Loucy (cell line): ENCODE measurements at regions not wholly inside any gene's neighbourhood (a gene's known extent, or its start where the extent isn't known, plus 50 kb on each side); places are given as distances from the start of the nearest gene placed in this dataset.

Experiments
- H2AFZ ChIP-seq: fragments of 200-600 bp; sonication (generic); 2 replicates; pipeline ENCODE4 v1.6.0; 2016; ENCODE audit warnings: antibody characterized with exemption, mild to moderate bottlenecking, low read length, moderate library complexity
- H3F3A ChIP-seq: fragments of 200-600 bp; 2 replicates; pipeline ENCODE4 v1.6.0; 2016; ENCODE audit warnings: antibody characterized with exemption, low read depth, mild to moderate bottlenecking
- H3K27me3 ChIP-seq: fragments of 200-600 bp; sonication (generic); 2 replicates; pipeline ENCODE4 v1.6.1; 2014; ENCODE audit warnings: low read length, mild to moderate bottlenecking; ENCODE audit not compliant: insufficient read depth, poor library complexity, severe bottlenecking
- H3K36me3 ChIP-seq: fragments of 200-600 bp; sonication (generic); 2 replicates; pipeline ENCODE4 v1.6.1; 2016; ENCODE audit warnings: low read length; ENCODE audit not compliant: insufficient read depth
- H3K4me1 ChIP-seq: fragments of 200-600 bp; sonication (generic); 2 replicates; pipeline ENCODE4 v1.5.1; 2014; ENCODE audit warnings: low read length, mild to moderate bottlenecking; ENCODE audit not compliant: insufficient read depth, poor library complexity, severe bottlenecking
- H3K4me2 ChIP-seq: fragments of 200-600 bp; sonication (generic); 2 replicates; pipeline ENCODE4 v1.6.0; 2014; ENCODE audit warnings: antibody characterized with exemption, low read length, low read depth, mild to moderate bottlenecking; ENCODE audit not compliant: poor library complexity, severe bottlenecking
- H3K4me3 ChIP-seq: fragments of 200-600 bp; sonication (generic); 2 replicates; pipeline ENCODE4 v1.5.1; 2014; ENCODE audit warnings: low read length, mild to moderate bottlenecking, mixed read lengths; ENCODE audit not compliant: poor library complexity, severe bottlenecking
- H3K79me2 ChIP-seq: fragments of 200-600 bp; sonication (generic); 2 replicates; pipeline ENCODE4 v1.6.1; 2014; ENCODE audit warnings: low read length; ENCODE audit not compliant: insufficient read depth
- H3K9ac ChIP-seq: fragments of 200-600 bp; sonication (generic); 2 replicates; pipeline ENCODE4 v1.6.0; 2014; ENCODE audit warnings: mild to moderate bottlenecking, low read depth, low read length, moderate library complexity; ENCODE audit not compliant: poor library complexity, severe bottlenecking
- H3K9me2 ChIP-seq: fragments of 200-600 bp; sonication (generic); replicated peaks from 2 replicates; pipeline ENCODE4 v1.6.1; 2016; ENCODE audit warnings: low read depth, low read length, mixed read lengths
- H3K9me3 ChIP-seq: fragments of 200-600 bp; sonication (generic); 2 replicates; pipeline ENCODE4 v1.6.1; 2014; ENCODE audit warnings: mild to moderate bottlenecking, antibody characterized with exemption, low read length, low read depth; ENCODE audit not compliant: insufficient read depth
- H4K20me1 ChIP-seq: fragments of 200-600 bp; sonication (generic); 2 replicates; pipeline ENCODE4 v1.6.0; 2014; ENCODE audit warnings: antibody characterized with exemption, low read length, mild to moderate bottlenecking; ENCODE audit not compliant: insufficient read depth, poor library complexity, severe bottlenecking
- EZH2phosphoT487 ChIP-seq: fragments of 200-600 bp; IDR thresholded peaks from 2 replicates; pipeline ENCODE4 v1.6.1; 2018; ENCODE audit warnings: antibody characterized with exemption, mild to moderate bottlenecking, moderate library complexity, borderline replicate concordance
- TF ChIP-seq, protein P1 (sequence below): fragments of 200-600 bp; sonication (generic); conservative IDR thresholded peaks from 2 replicates; pipeline ENCODE4 v1.5.1; 2014; ENCODE audit warnings: mild to moderate bottlenecking, antibody characterized with exemption, low read length

DNA sequence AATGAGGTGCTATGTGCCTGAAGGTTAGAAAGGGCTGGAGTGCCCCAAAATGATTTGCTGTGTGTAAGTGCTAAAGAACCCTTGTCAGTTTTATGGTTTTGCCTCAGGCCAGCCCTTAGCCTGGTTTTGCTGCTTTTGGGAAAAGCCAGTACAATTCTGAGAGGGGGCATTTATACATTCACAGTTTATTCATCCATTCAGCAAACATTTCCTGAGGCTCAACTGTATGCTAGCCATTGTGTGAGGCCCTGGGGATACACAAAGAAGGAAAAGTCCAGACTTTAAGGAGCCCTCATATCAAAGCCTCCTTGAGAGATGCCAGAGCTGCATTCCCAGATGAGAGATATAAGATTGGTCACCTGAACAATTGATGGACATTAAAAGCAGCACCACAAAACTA, 115.2 kb upstream of the PLCXD3 start:
- TF ChIP-seq, protein P1, sequence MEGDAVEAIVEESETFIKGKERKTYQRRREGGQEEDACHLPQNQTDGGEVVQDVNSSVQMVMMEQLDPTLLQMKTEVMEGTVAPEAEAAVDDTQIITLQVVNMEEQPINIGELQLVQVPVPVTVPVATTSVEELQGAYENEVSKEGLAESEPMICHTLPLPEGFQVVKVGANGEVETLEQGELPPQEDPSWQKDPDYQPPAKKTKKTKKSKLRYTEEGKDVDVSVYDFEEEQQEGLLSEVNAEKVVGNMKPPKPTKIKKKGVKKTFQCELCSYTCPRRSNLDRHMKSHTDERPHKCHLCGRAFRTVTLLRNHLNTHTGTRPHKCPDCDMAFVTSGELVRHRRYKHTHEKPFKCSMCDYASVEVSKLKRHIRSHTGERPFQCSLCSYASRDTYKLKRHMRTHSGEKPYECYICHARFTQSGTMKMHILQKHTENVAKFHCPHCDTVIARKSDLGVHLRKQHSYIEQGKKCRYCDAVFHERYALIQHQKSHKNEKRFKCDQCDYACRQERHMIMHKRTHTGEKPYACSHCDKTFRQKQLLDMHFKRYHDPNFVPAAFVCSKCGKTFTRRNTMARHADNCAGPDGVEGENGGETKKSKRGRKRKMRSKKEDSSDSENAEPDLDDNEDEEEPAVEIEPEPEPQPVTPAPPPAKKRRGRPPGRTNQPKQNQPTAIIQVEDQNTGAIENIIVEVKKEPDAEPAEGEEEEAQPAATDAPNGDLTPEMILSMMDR = no peak
- TF ChIP-seq EZH2phosphoT487 = no peak
- no peak overlapping the region for H3K4me3 ChIP-seq
- H3K9me3 ChIP-seq = no peaks in the 10 kb centered on the region
- no peak overlapping the region for H3K9ac ChIP-seq
- no peaks in the 10 kb centered on the region for H3K4me1 ChIP-seq
- no peaks in the 10 kb centered on the region for H3K79me2 ChIP-seq
- no peaks in the 10 kb centered on the region for H3K9me2 ChIP-seq
- no peaks in the 10 kb centered on the region for H4K20me1 ChIP-seq
- no peaks in the 10 kb centered on the region for H3K36me3 ChIP-seq
- no peak overlapping the region for H3K4me2 ChIP-seq
- no peaks in the 10 kb centered on the region for H3K27me3 ChIP-seq
- H3F3A ChIP-seq = no peaks in the 10 kb centered on the region
- no peak overlapping the region for H2AFZ ChIP-seq

DNA sequence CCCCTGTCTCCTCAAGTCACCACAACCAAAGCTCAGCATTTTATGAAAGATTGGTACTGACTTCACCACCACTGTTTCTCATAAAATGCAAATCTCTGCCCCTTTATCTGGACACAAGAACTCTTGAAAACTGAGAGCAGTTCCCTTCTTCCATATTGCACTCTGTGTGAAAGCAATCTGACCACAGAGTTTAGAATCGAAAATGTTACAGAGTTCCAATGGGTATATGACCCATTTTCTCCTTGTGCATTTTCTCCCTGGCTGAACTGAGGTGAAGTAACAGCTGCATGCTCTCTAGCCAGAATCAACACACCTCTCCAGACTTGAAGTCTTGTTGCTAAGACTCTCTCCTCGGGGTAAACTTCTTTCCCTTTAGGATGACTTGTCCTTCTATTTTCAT, 111.0 kb upstream of the PLCXD3 start:
- Histone ChIP-seq H3K4me3 (no peak overlapping the region), H3K9me2 (no peaks in the 10 kb centered on the region), H4K20me1 (no peaks in the 10 kb centered on the region), H3F3A (no peaks in the 10 kb centered on the region), H3K27me3 (no peaks in the 10 kb centered on the region), H3K4me2 (no peak overlapping the region), H3K79me2 (no peaks in the 10 kb centered on the region), H2AFZ (no peak overlapping the region), H3K36me3 (no peaks in the 10 kb centered on the region), H3K9ac (no peak overlapping the region), H3K9me3 (no peaks in the 10 kb centered on the region), H3K4me1 (no peaks in the 10 kb centered on the region)
- TF ChIP-seq, protein P1 = no peak
- no peak for TF ChIP-seq EZH2phosphoT487

DNA sequence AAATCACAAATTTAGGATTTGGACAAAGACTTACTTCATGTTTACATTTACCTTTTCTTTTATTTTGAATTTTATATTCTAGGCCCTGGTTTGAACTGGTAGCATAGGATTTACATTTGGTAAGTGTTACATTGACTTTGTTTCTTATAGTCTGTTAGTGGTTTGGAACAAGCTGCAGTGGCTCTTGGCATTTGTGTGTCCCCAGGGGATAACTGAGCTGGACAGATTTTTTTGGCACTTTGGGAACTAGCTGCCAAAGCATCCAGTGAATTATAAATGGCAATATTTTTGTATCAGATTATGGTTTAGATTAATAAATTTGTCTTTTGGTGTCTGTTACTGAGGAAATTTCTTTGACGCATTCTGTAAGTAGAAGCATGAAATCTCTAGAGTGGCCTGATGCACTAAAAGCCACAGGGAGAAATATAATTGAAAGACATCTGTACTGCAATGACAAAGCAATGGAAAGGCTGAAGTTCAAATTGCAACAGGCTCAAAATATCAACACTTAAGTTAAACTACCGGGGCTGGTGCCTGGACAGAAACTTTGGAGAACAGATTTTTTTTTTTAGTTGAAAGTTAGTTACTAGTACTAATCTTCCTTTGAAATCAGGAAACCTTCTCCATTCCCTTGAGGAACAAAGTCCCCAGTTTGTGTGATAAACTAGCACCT, 107.6 kb upstream of the PLCXD3 start:
- H3K4me2 ChIP-seq = no peak overlapping the region
- no peaks in the 10 kb centered on the region for H3K9me2 ChIP-seq
- no peaks in the 10 kb centered on the region for H3F3A ChIP-seq
- no peak overlapping the region for H2AFZ ChIP-seq
- H3K9me3 ChIP-seq = no peaks in the 10 kb centered on the region
- no peak for TF ChIP-seq EZH2phosphoT487
- TF ChIP-seq, protein P1 = no peak
- H3K36me3 ChIP-seq = no peaks in the 10 kb centered on the region
- H3K79me2 ChIP-seq = no peaks in the 10 kb centered on the region
- no peak overlapping the region for H3K9ac ChIP-seq
- no peak overlapping the region for H3K4me3 ChIP-seq
- H3K4me1 ChIP-seq = no peaks in the 10 kb centered on the region
- no peaks in the 10 kb centered on the region for H4K20me1 ChIP-seq
- no peaks in the 10 kb centered on the region for H3K27me3 ChIP-seq
